ENCODE measurements at regions not wholly inside any gene's neighbourhood (a gene's known extent, or its start where the extent isn't known, plus 50 kb on each side); places are given as distances from the start of the nearest gene placed in this dataset.

GRCh38 chr17:72311004-72311403 is 190.2 kb downstream of the SOX9 start:
- TF ChIP-seq GATA2 (IDR thresholded peaks at IDR 0.05; ENCODE audit: low read depth, low read length) (no peak), GATA3 (IDR thresholded peaks at IDR 0.05; ENCODE audit: low read depth, low read length) (no peak)
